ENCODE measurements at regions not wholly inside any gene's neighbourhood (a gene's known extent, or its start where the extent isn't known, plus 50 kb on each side); places are given as distances from the start of the nearest gene placed in this dataset.

DNA sequence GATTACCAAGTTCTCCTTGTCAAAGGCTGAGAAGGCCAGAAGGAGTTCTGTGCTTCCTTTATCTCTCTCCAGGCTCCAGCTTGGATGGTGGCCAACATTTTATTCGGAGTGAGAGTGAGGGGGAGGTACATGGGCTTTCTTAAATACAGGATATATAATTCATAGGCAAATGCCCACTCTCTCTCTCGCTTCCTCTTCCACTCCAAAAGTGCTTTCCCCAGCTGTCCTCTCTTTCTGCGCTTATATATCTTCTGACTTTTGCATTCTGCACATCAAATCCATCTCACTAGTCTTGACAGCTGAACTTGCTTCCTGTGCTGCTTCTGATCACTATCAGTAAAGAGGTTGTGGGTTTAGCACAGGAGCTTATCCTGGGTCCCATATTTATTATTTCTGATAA, 125.4 kb upstream of the ARHGAP20 start:
- no peaks in the 10 kb centered on the region for H3K36me3 ChIP-seq (ENCODE audit: control insufficient read depth, insufficient read depth, low read length)
- 95 to 100% methylated on average over 2 of the region's 3 CpGs for WGBS, 2 experiments (ENCODE audit: insufficient coverage in 2 of 2)
- no peaks in the 10 kb centered on the region for H3K4me1 ChIP-seq (ENCODE audit: control insufficient read depth, insufficient read depth, low read length, poor library complexity, severe bottlenecking)
- H3K27ac ChIP-seq (ENCODE audit: low read depth, low read length, severe bottlenecking) = no peak overlapping the region
- H3K4me3 ChIP-seq (ENCODE audit: extremely low read depth, insufficient read depth, low read length, poor library complexity, severe bottlenecking) = no peak overlapping the region
- no peaks in the 10 kb centered on the region for H3K9me3 ChIP-seq (ENCODE audit: control insufficient read depth, low read length)

- WGBS, 2 experiments (ENCODE audit: insufficient coverage in 2 of 2) = 80 to 100% methylated on average over 1 to 3 of the region's 8 CpGs
- H3K36me3 ChIP-seq (ENCODE audit: control insufficient read depth, insufficient read depth, low read length) = no peaks in the 10 kb centered on the region
- no peak overlapping the region for H3K27ac ChIP-seq (ENCODE audit: low read depth, low read length, severe bottlenecking)
- H3K9me3 ChIP-seq (ENCODE audit: control insufficient read depth, low read length) = no peaks in the 10 kb centered on the region
- no peak overlapping the region for H3K4me3 ChIP-seq (ENCODE audit: extremely low read depth, insufficient read depth, low read length, poor library complexity, severe bottlenecking)
- H3K4me1 ChIP-seq (ENCODE audit: control insufficient read depth, insufficient read depth, low read length, poor library complexity, severe bottlenecking) = no peaks in the 10 kb centered on the region
Observed at GRCh38 chr11:110835106-110835505, 122.9 kb upstream of the ARHGAP20 start.

- no peaks in the 10 kb centered on the region for H3K36me3 ChIP-seq (ENCODE audit: control insufficient read depth, insufficient read depth, low read length)
- H3K27ac ChIP-seq (ENCODE audit: low read depth, low read length, severe bottlenecking) = no peak overlapping the region
- no peak overlapping the region for H3K4me3 ChIP-seq (ENCODE audit: extremely low read depth, insufficient read depth, low read length, poor library complexity, severe bottlenecking)
- no peaks in the 10 kb centered on the region for H3K4me1 ChIP-seq (ENCODE audit: control insufficient read depth, insufficient read depth, low read length, poor library complexity, severe bottlenecking)
- no peaks in the 10 kb centered on the region for H3K9me3 ChIP-seq (ENCODE audit: control insufficient read depth, low read length)
- WGBS, 2 experiments (ENCODE audit: insufficient coverage in 2 of 2) = 86% methylated on average over 1 of the region's 4 CpGs
Observed at GRCh38 chr11:110833033-110833484, 120.8 kb upstream of the ARHGAP20 start.

DNA sequence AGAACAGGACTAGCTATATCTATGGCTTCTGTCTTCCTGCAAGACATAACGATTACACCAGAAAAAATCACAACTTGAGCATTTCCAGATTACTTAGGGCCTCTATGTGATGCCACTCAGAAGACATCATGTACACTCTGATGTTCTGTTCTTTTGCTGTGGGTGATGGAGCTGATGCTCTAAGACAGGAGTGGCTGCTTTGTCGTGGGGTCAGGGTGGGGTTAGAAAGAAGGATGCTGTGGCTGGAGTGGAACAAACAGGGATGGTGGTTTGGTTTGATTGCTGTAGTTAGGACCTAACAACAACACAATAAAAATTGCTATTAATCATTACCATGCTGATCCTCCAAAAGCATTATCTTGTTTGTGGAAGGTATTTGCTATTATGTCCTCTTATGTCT, 120.3 kb upstream of the ARHGAP20 start:
- Histone ChIP-seq H3K4me1 (ENCODE audit: control insufficient read depth, insufficient read depth, low read length, poor library complexity, severe bottlenecking) (no peaks in the 10 kb centered on the region), H3K4me3 (ENCODE audit: extremely low read depth, insufficient read depth, low read length, poor library complexity, severe bottlenecking) (no peak overlapping the region), H3K36me3 (ENCODE audit: control insufficient read depth, insufficient read depth, low read length) (no peaks in the 10 kb centered on the region), H3K9me3 (ENCODE audit: control insufficient read depth, low read length) (no peaks in the 10 kb centered on the region), H3K27ac (ENCODE audit: low read depth, low read length, severe bottlenecking) (no peak overlapping the region)
- 100% methylated on average over 1 of the region's 2 CpGs; no CpG with 5 or more reads in 1 of the 2 experiments for WGBS, 2 experiments (ENCODE audit: insufficient coverage in 2 of 2)

DNA sequence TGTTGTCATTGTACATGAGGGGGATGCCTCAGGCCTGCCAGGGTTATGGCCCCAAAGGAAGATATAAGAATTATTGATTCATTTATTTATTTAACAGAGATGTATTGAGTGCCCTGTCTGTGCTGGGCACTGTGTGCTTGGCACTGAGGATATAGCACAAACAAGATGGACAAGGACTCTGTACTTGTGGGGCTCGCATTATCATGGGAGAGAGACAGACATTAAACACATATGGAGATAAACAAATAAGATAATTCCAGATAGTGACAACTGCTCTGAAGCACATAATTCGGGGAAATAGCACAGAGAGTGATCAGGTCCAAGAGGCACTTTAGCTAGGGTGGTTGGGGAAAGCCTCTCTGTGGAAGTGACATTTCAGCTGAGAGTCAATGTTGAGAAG, 119.8 kb upstream of the ARHGAP20 start:
- Histone ChIP-seq H3K36me3 (ENCODE audit: control insufficient read depth, insufficient read depth, low read length) (no peaks in the 10 kb centered on the region), H3K4me3 (ENCODE audit: extremely low read depth, insufficient read depth, low read length, poor library complexity, severe bottlenecking) (no peak overlapping the region), H3K4me1 (ENCODE audit: control insufficient read depth, insufficient read depth, low read length, poor library complexity, severe bottlenecking) (no peaks in the 10 kb centered on the region), H3K9me3 (ENCODE audit: control insufficient read depth, low read length) (no peaks in the 10 kb centered on the region), H3K27ac (ENCODE audit: low read depth, low read length, severe bottlenecking) (no peak overlapping the region)
- WGBS, 2 experiments (ENCODE audit: insufficient coverage in 2 of 2) = 89% methylated on average over 2 of the region's 2 CpGs; no CpG with 5 or more reads in 1 of the 2 experiments

DNA sequence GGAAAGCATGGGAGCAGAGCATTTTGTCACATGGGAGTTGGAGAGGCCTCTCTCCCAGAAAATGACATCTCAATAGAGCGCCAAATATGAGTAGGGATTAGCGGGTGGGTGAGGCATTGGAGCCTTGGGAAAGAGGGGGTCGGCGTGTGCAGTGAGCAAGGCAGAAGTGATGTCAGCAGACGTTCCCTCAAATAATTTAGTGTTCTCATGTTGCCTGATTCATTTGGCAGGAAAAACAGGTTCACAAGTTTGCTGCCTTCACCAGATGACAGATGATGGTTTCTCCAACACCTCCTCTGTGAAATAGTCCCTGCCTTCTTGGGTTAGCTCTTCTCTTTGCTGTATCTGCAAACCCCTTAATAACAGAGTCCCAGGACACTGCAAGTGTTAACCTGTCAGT, 118.5 kb upstream of the ARHGAP20 start:
- H3K4me3 ChIP-seq (ENCODE audit: extremely low read depth, insufficient read depth, low read length, poor library complexity, severe bottlenecking) = no peak overlapping the region
- WGBS, 2 experiments (ENCODE audit: insufficient coverage in 2 of 2) = 85 to 93% methylated on average over 4 of the region's 5 CpGs
- no peaks in the 10 kb centered on the region for H3K36me3 ChIP-seq (ENCODE audit: control insufficient read depth, insufficient read depth, low read length)
- no peaks in the 10 kb centered on the region for H3K4me1 ChIP-seq (ENCODE audit: control insufficient read depth, insufficient read depth, low read length, poor library complexity, severe bottlenecking)
- H3K27ac ChIP-seq (ENCODE audit: low read depth, low read length, severe bottlenecking) = no peak overlapping the region
- H3K9me3 ChIP-seq (ENCODE audit: control insufficient read depth, low read length) = no peaks in the 10 kb centered on the region

DNA sequence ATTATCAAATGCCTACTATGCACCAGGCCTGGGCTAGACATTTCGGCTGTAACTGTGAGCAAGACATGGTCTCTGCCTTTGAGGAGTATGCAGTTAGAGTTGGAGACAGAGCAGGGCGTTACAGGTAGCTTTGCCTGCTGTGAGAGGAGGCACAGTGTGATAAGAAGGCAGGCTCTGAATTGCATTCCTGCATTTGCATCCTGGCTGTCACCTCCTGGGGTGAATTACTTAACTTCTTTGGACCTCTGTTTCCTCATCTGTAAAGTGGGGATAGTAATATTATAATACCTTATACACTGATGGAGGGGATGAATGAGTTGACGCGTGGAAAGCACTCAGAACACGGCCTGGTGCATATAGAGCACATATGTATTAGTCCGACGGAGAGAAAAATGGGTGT, 118.1 kb upstream of the ARHGAP20 start:
- Histone ChIP-seq H3K9me3 (ENCODE audit: control insufficient read depth, low read length) (no peaks in the 10 kb centered on the region), H3K4me1 (ENCODE audit: control insufficient read depth, insufficient read depth, low read length, poor library complexity, severe bottlenecking) (no peaks in the 10 kb centered on the region), H3K36me3 (ENCODE audit: control insufficient read depth, insufficient read depth, low read length) (no peaks in the 10 kb centered on the region), H3K27ac (ENCODE audit: low read depth, low read length, severe bottlenecking) (no peak overlapping the region), H3K4me3 (ENCODE audit: extremely low read depth, insufficient read depth, low read length, poor library complexity, severe bottlenecking) (no peak overlapping the region)
- 72 to 94% methylated on average over 5 to 7 of the region's 7 CpGs for WGBS, 2 experiments (ENCODE audit: insufficient coverage in 2 of 2)

GRCh38 chr11:110829873-110830272, 117.6 kb upstream of the ARHGAP20 start:
- H3K4me1 ChIP-seq (ENCODE audit: control insufficient read depth, insufficient read depth, low read length, poor library complexity, severe bottlenecking) = no peaks in the 10 kb centered on the region
- no peak overlapping the region for H3K27ac ChIP-seq (ENCODE audit: low read depth, low read length, severe bottlenecking)
- H3K36me3 ChIP-seq (ENCODE audit: control insufficient read depth, insufficient read depth, low read length) = no peaks in the 10 kb centered on the region
- H3K9me3 ChIP-seq (ENCODE audit: control insufficient read depth, low read length) = no peaks in the 10 kb centered on the region
- H3K4me3 ChIP-seq (ENCODE audit: extremely low read depth, insufficient read depth, low read length, poor library complexity, severe bottlenecking) = no peak overlapping the region

DNA sequence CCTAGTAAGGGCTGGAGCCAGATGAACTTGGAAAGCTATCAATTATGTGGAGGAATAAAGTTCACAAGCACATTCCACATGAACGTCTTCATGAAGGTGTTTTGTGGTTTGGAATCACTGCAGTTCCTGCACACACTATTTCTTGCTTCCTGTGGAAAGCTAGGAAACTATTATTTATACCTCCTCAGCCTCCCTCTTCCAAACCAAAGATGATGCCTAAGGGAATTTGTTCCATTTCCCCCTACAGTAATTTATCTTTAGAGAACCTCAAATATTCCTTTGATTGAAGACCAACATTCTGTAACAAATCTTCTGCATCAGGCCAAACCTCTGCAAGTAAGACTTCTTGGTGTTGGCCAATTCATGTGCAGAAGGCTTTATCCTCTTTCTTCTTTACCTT, 115.8 kb upstream of the ARHGAP20 start:
- Histone ChIP-seq H3K27ac (ENCODE audit: low read depth, low read length, severe bottlenecking) (no peak overlapping the region), H3K4me3 (ENCODE audit: extremely low read depth, insufficient read depth, low read length, poor library complexity, severe bottlenecking) (no peak overlapping the region), H3K4me1 (ENCODE audit: control insufficient read depth, insufficient read depth, low read length, poor library complexity, severe bottlenecking) (no peaks in the 10 kb centered on the region), H3K36me3 (ENCODE audit: control insufficient read depth, insufficient read depth, low read length) (no peaks in the 10 kb centered on the region), H3K9me3 (ENCODE audit: control insufficient read depth, low read length) (no peaks in the 10 kb centered on the region)
- 100% methylated on average over 1 of the region's 1 CpG; no CpG with 5 or more reads in 1 of the 2 experiments for WGBS, 2 experiments (ENCODE audit: insufficient coverage in 2 of 2)

- WGBS, 2 experiments (ENCODE audit: insufficient coverage in 2 of 2) = 80 to 100% methylated on average over 1 of the region's 1 CpG
- H3K27ac ChIP-seq (ENCODE audit: low read depth, low read length, severe bottlenecking) = no peak overlapping the region
- no peak overlapping the region for H3K4me3 ChIP-seq (ENCODE audit: extremely low read depth, insufficient read depth, low read length, poor library complexity, severe bottlenecking)
- H3K36me3 ChIP-seq (ENCODE audit: control insufficient read depth, insufficient read depth, low read length) = no peaks in the 10 kb centered on the region
- no peaks in the 10 kb centered on the region for H3K9me3 ChIP-seq (ENCODE audit: control insufficient read depth, low read length)
- H3K4me1 ChIP-seq (ENCODE audit: control insufficient read depth, insufficient read depth, low read length, poor library complexity, severe bottlenecking) = no peaks in the 10 kb centered on the region
Observed at GRCh38 chr11:110827276-110827675, 115.0 kb upstream of the ARHGAP20 start.

DNA sequence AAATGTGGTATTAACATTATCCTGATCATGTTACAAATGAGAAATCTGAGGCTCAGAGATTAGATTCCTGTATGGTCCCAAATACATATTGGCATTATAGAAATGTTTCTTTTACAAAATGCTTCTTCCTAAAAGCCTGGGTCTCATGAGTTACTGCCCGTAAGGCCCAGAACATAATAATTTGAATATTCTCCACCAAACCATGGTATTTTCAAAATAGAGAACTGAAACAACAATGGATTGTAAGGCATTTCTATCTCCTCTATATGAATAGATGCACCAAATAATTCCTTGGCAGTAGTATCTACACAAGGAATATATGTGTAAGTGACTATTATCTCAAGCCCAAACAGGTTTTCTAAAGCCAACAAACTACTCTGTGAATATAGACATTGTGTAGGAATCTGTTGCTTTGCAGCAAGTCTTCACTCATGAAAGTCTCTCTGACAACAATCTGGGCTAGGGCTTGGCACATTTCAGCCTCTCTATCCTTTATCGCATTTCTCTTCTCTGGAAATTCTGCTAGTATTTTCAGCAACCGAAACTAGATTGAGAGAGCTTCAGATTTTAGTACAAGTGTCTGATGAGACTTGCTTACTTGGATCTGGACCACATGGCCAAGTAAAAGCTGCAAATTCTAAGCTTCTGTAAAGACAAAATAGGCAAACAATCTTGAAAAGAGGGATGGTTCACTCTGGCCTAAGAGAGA, 112.8 kb upstream of the ARHGAP20 start:
- 95% methylated on average over 2 of the region's 3 CpGs; no CpG with 5 or more reads in 1 of the 2 experiments for WGBS, 2 experiments (ENCODE audit: insufficient coverage in 2 of 2)

More for the DNA sequence above, 112.8 kb upstream of the ARHGAP20 start:
- Histone ChIP-seq H3K36me3 (ENCODE audit: control insufficient read depth, insufficient read depth, low read length) (no peaks in the 10 kb centered on the region), H3K27ac (ENCODE audit: low read depth, low read length, severe bottlenecking) (no peak overlapping the region), H3K9me3 (ENCODE audit: control insufficient read depth, low read length) (no peaks in the 10 kb centered on the region), H3K4me3 (ENCODE audit: extremely low read depth, insufficient read depth, low read length, poor library complexity, severe bottlenecking) (no peak overlapping the region), H3K4me1 (ENCODE audit: control insufficient read depth, insufficient read depth, low read length, poor library complexity, severe bottlenecking) (no peaks in the 10 kb centered on the region)

Data from mesodermal cell (in vitro differentiated cells).